GM18517 (cell line): ENCODE measurements at regions not wholly inside any gene's neighbourhood (a gene's known extent, or its start where the extent isn't known, plus 50 kb on each side); places are given as distances from the start of the nearest gene placed in this dataset.
A peak's percentile ranks its signal among the peaks of the same experiment; 100 is the strongest.

ENCODE experiments used
- ATAC-seq: cut with Tn5 transposase; IDR thresholded peaks from one replicate; pipeline ENCODE4 v1.9.1; 2021; ENCODE audit warnings: mild to moderate bottlenecking, moderate library complexity; ENCODE audit not compliant: unreplicated experiment

DNA sequence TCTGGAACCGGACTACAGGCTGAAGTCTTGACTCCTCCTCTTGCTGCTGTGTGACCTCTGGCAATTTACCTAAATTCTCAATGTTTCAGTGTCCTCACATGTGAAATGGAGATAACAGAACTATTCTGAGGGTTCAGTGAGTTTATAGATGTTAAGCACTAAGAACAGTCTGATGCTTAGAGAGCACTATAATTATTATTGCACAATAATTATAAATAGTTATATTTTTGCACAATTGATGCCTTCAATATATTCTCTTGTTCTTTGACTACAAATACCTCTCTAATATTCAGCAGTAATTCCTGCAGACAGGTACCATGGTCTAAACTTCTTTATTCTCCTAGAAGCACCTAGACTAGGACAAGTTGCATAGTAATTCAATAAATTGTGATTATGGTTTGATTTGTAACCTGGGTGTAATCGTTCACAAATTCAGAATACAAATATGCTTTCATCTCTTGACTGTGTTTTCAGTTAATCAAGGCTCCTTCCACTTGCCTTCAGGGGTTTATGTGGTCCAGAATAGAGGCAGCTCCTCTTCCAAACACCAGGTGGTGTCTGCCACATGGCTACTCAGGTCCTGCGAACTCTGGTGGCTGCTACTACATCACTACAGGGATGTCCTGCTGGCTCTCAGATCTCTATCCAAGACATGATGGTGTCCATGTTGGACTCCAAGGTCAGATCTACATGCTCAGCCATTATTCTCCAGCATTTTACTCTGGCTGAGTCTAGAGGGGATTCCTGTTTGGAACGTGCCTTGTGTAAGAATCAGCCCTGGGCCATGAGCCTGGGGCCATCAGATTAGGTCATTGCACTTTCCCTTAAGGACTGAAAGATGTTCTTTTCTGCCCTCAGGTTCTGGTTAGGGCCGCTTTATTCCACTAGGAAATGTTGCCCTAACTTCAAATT is 103.4 kb downstream of the QRFPR start:
- ATAC-seq: peak; percentile 35

DNA sequence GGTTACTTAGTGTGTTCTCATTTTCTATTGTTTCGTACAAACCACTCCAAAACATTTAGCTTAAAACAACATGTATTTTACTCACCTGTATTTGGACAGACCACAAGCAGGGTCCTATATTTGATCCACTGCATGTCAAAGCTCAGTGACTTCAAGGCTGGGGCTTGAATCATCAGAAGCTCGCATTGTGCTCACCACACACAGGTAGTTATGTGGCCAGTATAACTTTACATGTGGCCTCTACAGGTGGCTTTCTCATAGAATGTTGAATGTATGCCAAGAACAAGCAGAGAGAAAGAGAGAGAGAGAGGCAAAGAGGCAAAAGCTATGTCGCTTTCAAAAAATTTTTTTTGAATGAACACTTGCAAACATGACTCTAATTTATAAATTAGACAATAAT is 107.6 kb downstream of the QRFPR start:
- ATAC-seq: no peak

DNA sequence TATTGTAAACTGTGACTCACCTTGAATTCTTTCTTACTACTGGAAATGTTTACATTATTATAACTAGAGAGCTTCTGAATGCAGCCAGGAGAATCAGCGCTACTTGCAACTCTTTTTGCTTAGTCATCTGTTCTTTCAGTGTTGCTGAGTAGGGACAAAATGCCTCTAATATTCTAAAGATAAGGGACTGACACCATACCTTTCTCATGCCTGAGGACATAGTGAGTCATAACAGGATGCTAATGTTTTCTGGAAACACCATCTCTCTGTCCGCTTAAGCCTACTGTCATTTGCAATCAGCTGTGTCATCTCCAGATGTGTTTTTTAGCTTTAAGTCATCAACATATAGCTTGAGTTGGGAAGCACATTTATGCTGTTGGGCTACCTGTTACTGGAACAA is 108.3 kb downstream of the QRFPR start:
- ATAC-seq: peak; percentile 89

DNA sequence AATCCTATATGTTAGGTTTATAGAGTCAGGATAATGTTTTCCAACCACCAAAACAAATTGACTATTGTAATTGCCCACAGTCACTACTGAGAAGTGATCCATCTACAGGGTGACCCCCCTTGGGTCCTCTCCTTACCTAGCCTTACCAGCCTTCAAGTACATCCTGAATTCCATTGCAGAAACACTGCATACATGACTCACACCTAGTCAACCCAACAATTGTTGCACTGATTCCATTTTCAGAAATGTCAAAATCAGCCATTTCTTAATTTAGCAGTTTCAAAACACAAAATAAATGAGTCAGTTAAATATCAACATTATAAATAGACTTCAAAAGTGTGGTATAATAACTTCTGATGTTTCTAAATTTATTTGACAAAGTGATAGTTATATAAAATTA is 106.3 kb upstream of the TNIP3 start:
- ATAC-seq: no peak

DNA sequence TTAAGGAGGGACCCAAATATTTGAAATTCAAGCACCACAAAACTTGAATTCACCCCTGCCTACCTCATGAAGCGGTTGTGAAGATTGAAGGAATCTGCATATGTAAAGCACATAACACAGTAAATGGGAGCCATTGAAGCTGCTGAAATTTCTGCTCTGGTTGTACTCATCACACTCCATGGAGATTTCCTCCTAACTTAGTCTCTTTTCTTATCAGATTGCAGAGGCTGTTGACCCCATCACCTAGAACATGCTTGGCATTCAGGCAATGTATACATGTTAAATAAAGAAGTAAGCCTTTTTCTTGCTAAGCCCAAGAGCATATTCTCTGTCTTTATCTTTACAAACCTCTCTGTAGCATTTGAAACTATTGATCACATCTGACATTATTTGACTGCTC is 104.9 kb upstream of the TNIP3 start:
- ATAC-seq: no peak

DNA sequence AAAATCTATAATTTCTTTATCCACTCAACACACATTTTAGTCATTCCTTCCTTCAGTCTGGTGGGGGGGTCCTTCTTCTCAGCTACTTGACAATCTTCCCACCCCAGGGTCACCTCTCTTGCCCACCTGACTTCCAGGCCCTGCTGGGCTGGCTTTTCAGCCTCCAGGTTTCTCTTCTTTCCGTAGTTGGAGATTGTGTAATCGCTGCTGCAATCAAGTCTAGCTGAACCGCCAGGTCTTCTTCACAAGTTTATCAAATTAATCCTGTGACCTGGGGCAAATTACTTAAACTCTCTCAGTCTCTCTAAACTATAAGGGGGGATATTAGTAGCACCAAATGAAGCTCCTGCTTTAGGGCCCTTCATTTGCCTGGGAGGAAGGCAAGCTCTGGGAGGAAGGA is 102.9 kb upstream of the TNIP3 start:
- ATAC-seq: no peak

DNA sequence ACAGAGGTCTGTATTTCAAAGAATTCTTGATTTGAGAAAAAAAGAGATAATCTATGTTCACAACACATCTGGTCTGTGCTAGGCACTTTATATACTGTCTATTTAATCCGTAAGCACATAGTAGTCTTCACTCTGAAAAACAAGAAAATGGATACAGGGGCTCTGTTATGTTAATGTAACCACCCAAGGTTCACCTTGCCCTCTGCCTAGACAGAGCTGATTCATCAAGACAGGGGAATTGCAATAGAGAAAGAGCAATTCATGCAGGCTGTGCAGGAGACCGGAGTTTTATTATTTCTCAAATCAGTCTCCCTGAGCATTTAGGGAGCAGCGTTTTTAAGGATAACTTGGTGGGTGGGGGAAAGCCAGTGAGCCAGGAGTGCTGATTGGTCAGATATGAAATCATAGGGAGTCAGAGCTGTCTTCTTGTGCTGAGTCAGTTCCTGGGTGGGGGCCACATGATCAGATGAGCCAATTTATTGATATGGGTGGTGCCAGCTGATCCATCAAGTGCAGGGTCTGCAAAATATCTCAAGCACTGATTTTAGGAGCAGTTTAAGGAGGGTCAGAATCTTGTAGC is 92.9 kb upstream of the TNIP3 start:
- no peak for ATAC-seq

DNA sequence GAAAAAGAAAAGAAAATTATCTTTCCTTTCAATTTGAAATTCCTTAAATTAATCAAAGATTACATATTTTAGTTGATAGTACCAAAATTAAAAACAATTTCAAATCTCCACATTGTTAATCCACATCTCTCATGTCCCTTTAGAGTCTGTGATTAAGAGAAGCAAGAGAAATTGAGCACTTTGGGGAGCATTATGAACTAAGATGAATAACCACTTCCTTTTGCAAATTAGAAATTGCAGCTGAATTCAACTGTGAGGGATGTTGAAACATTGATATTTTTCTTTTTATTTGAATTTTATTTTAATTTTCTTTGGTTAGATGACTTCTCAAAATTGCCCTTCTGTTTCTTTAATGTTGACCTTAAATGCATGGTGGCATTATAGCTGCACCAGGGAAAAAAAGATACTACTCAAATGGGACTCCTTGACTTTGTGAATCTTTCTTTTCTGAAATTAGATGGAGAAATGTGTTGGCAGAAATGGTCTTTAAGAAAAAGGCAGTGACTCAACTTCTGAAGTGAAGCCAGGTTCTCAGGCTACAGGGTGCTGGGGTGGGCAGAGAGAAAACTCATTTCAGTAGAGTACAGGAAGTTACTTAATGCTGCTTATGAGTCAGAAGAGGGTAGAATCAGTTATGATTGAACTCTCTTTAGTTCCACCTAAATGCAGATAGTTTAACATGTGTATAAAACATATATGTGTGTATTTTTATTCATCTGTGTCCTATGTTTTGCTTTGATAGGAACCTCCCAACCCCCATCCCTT is 92.0 kb upstream of the TNIP3 start:
- peak; percentile 99 for ATAC-seq

DNA sequence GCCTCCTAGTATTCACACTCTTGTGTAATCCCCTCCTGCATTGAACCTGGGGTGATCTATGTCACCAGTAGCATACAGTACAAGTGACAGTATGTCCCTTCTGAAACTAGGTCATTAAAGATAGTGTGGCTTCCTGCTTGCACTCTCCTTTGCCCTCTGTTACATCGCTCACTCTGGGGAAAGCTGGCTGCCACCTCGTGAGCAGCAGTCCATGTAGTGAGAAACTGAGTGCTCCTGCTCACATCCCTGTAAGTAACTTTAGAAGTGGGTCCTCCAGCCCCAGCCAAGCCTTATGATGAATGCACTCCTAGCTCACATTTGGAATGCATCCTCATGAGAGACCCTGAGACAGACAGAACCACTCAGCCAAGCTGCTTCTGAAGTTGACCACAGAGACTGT is 89.8 kb upstream of the TNIP3 start:
- ATAC-seq: no peak

DNA sequence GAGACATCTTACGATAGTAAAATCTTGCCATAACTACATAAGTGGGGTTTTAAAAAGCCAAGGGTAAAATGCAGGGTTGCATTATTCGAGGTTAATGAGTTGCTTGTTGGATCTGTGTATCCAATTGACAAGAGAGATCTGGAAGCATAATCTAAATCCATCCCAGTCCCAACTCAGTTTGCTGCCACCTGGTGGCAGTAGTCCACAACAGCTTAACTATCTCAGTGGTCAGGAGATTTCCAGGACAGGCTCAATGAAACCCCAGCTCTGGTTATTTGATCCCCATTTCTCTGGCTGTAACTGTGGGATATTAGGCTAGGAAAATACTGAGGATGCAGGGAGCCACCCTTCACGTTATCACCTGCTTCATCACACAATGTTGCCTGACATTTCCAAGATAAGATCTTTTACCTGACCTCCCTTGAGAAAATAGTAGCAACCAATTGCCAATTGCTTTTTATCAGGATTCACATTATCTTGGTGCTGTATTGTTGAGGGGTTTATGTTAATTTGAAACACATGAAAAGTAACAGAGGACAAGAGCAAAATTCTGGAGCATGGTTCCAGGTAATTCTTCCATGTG is 88.2 kb upstream of the TNIP3 start:
- no peak for ATAC-seq

DNA sequence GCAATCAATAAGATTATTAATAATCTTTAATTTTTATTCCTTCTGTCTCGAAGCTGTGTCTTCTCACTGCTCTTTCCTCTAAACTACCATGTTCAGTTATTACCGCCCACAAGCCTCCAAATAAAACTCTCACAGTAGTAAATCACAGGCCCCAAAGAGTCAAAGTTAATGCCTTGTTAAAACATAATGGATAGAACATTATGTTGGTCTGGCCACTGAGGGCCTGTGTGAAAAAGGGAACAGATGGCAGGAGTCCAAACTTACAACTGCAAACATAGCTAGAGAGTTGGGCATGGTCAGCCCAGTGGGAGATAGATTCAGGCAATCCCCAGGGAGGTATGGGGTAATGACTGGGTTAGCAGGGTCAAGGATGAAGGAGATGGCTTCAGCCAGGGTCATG is 84.6 kb upstream of the TNIP3 start:
- ATAC-seq: no peak

DNA sequence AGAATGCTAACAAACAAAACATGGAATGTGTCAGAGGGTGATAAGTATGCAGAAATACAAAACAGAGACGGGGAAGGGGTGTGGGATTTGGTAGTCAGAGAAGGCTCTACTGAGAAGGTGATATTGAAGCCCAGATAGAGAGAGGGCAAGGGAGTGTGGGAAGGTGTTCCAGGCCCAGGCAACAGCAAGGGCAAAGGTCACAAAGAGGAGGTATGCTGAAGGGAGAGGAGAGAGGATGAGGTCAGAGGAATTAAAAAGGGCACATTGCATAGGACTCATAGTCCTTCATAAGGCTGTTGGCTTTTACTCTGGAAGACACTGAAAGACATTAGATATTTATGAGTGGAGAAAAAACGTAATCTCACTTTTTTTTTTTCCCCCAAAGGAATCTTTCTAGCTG is 82.6 kb upstream of the TNIP3 start:
- no peak for ATAC-seq

DNA sequence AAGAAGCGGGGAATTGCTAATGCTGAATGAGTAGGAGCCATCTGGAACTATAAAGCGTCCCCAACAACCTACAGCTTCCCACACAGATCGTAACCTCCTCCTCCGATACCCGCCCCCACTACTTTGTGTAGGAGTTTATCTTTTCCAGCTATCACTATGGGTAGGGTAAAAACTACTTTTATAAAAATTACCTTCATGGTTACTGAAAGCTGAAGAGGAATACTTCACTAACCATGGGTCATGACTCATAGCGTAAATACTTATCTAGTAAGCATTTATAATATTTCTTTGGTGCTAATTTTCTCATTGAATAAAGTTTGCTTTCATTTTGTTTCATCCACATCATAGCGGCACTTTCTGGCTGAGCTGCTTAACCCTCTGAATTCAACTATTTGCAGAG is 79.4 kb upstream of the TNIP3 start:
- peak; percentile 57 for ATAC-seq

DNA sequence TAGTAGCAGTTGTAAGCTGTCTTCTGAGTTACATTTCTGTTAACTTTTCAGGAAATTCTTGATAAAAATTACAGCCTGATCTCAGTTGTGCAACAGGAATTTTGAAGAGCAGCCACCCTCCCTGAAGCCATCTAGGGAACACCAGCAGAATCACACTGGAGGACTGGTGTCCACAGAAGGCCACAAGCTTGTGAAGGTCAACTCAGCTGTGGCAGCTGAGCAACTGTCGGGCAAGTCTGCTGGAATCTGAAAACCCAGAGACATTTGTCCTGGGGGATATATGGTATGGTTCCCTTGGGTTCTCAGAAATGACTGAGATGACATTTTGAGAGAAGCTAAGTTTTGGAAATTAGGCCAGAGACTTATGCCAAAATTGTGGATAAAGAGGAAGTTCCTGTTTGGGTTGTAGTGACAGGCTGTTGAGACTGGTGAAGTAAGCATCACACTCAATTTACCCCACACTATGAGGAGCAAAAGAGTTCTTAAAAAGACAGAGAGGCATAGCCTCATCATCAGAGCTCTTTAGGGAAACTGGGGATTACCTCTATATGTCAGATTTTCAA is 78.1 kb upstream of the TNIP3 start:
- no peak for ATAC-seq

DNA sequence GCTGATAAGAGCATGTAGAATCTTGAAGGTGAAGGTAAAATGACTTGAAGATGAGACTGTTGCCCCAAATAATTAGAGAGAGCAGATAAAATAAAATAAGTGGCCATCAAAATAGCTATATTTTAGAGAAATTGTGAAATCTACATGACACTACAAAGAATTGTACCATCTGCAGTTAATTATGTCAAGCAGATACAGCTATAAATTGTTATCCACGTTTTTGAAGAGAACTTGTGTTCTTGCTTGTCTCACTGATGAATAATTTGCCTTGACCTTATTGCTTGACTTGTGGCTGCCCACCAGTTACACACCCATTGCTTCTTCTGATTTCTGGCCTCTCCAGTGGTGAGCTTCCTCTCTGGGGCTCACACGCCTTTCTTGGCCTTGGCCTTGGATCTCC is 75.8 kb upstream of the TNIP3 start:
- ATAC-seq: no peak

DNA sequence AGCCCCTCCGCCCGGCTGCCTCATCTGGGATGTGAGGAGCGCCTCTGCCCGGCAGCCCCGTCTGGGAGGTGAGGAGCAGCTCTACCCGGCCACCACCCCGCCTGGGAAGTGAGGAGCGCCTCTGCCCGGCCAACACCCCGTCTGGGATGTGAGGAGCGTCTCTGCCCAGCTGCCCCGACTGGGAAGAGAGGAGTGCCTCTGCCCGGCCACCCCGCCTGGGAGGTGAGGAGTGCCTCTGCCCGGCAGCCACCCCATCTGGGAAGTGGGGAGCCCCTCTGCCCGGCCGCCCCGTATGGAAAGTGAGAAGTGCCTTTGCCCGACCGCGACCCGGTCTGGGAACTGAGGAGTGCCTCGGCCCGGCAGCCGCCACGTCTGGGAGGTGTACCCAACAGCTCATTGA is 74.3 kb upstream of the TNIP3 start:
- no peak for ATAC-seq

DNA sequence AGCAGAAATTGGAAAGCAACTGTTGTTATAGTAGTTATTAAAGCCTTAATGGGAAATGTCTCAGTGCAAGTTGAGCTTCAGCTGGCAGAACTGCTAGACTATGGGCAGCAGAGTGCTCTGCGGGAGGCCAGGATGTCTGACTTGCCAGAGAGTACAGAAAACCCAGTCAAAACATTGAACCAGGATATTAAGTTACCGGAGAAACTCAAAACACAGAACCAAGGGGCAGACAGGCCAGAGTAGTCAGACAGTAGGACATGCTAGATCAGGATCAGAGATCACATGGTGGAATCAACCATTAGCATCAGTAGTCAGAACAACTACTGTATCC is 72.9 kb upstream of the TNIP3 start:
- ATAC-seq: no peak

DNA sequence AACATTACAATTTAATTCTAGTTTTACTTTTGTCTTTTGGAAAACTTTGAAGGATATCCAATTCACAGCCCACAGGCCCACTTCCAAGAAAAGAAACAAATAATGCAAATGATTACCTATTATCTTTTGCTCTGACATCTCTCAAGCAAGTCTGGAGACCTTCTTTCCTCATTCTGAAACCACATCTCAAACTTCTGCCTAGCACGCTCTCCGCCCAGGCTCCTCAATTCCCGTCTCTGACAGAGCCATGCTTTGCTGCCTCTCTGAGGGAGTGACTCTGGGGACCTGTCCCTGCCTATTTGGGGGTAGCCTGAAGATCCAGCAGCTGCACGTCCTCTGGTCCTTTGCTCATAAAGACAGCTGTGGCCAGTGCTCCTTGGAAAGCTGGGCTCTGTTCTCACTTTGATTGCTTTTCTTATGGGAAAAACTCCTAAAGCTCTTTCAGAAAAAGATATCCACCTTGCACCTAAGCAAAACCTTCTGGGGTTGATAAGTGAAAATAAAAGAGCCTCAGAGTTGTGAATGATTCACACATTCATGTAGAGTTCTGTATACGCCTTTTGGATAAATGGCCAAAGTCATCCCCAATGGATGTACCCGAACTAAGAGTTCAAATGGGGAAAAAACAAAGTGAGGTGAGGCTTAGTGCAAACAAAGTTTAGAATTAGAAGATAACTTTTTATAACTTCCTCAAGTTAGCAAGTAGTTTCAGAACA is 72.4 kb upstream of the TNIP3 start:
- no peak for ATAC-seq

DNA sequence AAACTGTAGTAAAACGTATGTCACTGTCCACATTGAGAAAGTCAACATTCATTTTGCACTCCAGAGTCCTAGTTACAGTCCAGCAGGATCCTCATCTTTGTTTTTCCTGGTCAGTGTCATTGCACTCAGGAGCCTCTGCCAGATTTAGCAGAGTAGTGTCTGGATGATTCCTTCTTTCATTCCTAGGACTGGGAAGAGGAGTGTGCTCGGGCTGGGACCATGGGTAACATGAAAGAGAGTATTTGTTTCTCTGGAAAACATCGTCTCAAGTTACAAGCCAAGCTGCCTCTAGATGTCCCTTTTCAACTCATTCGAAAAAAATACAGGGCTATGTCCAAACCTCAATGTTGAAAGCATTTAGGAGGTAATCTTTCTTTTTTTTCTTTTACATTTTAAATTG is 69.9 kb upstream of the TNIP3 start:
- ATAC-seq: no peak

DNA sequence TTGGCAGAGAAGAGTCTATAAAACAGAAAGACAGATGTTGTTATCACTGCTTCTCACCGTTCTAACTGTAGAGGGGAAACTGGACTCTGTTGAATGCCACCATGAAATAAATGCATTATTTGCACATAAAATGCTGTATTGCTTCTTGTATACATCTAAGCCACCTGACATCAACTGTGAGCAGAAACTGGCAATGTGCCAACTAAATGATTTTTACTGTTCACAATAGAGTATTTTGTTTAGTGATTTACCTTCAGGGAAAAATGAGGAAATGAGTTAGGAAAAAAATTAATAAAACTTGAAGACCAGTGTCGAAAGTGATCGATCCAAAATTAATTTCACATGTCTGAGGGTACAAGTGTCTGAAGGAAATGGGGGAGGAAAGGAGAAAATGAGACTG is 65.9 kb upstream of the TNIP3 start:
- ATAC-seq: no peak

DNA sequence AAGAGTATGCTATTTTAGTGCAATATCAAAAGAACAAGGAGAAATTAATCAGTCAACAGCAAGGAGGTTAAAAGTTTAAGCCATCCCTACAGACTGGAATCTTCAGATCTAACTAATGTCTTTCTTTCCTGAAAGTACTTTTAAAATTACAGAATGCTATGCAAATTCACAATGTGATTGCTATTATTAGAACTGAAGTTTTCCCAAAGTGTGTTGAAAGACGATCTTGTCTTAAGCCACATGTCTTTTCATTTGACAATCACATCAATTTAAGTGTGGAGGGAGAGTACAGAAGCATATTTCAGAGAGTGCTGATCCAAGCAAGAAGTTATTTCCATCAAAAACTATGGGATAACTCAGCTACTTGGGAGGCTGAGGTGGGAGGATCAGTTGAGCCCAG is 64.7 kb upstream of the TNIP3 start:
- no peak for ATAC-seq
